H9 (cell line): ENCODE measurements at regions not wholly inside any gene's neighbourhood (a gene's known extent, or its start where the extent isn't known, plus 50 kb on each side); places are given as distances from the start of the nearest gene placed in this dataset.

Experiments
- DNase-seq: peaks from one replicate; pipeline ENCODE4 v3.0.0-alpha.2; 2017
- H2AFZ ChIP-seq: one replicate; pipeline ENCODE4 v1.6.1; 2013; ENCODE audit warnings: mild to moderate bottlenecking, low read length, control low read depth, moderate library complexity
- H2AK5ac ChIP-seq: 2 replicates; pipeline ENCODE4 v1.6.1; 2013; ENCODE audit warnings: low read length, control low read depth, mixed read lengths; ENCODE audit not compliant: insufficient read length
- H2BK120ac ChIP-seq: one replicate; pipeline ENCODE4 v1.6.1; 2013; ENCODE audit warnings: low read depth, mild to moderate bottlenecking, low read length, control low read depth, inconsistent platforms; ENCODE audit not compliant: poor library complexity, severe bottlenecking
- H2BK12ac ChIP-seq: 2 replicates; pipeline ENCODE4 v1.6.1; 2013; ENCODE audit warnings: low read length, control low read depth, mixed read lengths, low read depth; ENCODE audit not compliant: insufficient read length
- H2BK15ac ChIP-seq: 2 replicates; pipeline ENCODE4 v1.6.1; 2013; ENCODE audit warnings: low read depth, low read length, control low read depth
- H2BK20ac ChIP-seq: one replicate; pipeline ENCODE4 v1.6.1; 2013; ENCODE audit warnings: low read depth, mild to moderate bottlenecking, low read length, control low read depth, inconsistent platforms; ENCODE audit not compliant: poor library complexity, severe bottlenecking
- H2BK5ac ChIP-seq: 2 replicates; pipeline ENCODE4 v1.6.1; 2013; ENCODE audit warnings: low read length, control low read depth, mixed read lengths; ENCODE audit not compliant: insufficient read length
- H3K14ac ChIP-seq: 2 replicates; pipeline ENCODE4 v1.6.1; 2013; ENCODE audit warnings: low read length, control low read depth; ENCODE audit not compliant: insufficient read depth
- H3K18ac ChIP-seq: 2 replicates; pipeline ENCODE4 v1.6.1; 2013; ENCODE audit warnings: low read depth, mild to moderate bottlenecking, mixed read lengths, low read length, control low read depth; ENCODE audit not compliant: insufficient read length
- H3K23ac ChIP-seq: 2 replicates; pipeline ENCODE4 v1.6.1; 2013; ENCODE audit warnings: low read length, control low read depth, mixed read lengths, low read depth; ENCODE audit not compliant: insufficient read length
- H3K23me2 ChIP-seq: 2 replicates; pipeline ENCODE4 v1.6.1; 2013; ENCODE audit warnings: low read depth, mild to moderate bottlenecking, mixed read lengths, low read length, control low read depth; ENCODE audit not compliant: insufficient read length, poor library complexity, severe bottlenecking
- H3K27ac ChIP-seq: 2 replicates; pipeline ENCODE4 v1.5.1; 2013; ENCODE audit warnings: low read length, control low read depth, mixed read lengths, low read depth; ENCODE audit not compliant: insufficient read length
- H3K27me3 ChIP-seq: 2 replicates; pipeline ENCODE4 v1.6.1; 2013; ENCODE audit warnings: low read length, control low read depth, inconsistent platforms; ENCODE audit not compliant: insufficient read depth
- H3K4ac ChIP-seq: 2 replicates; pipeline ENCODE4 v1.6.1; 2013; ENCODE audit warnings: low read depth, mild to moderate bottlenecking, control low read depth, inconsistent platforms, low read length, moderate library complexity
- H3K4me1 ChIP-seq: 2 replicates; pipeline ENCODE4 v1.6.1; 2013; ENCODE audit warnings: low read length, control low read depth, inconsistent platforms; ENCODE audit not compliant: insufficient read depth
- H3K4me2 ChIP-seq: 2 replicates; pipeline ENCODE4 v1.6.1; 2013; ENCODE audit warnings: low read length, control low read depth, mixed read lengths; ENCODE audit not compliant: insufficient read length, insufficient read depth
- H3K56ac ChIP-seq: 2 replicates; pipeline ENCODE4 v1.6.1; 2013; ENCODE audit warnings: low read depth, mild to moderate bottlenecking, mixed read lengths, low read length, control low read depth; ENCODE audit not compliant: insufficient read length
- H3K79me1 ChIP-seq: 2 replicates; pipeline ENCODE4 v1.6.1; 2013; ENCODE audit warnings: low read depth, mild to moderate bottlenecking, moderate library complexity, low read length, control low read depth, inconsistent platforms; ENCODE audit not compliant: insufficient read depth, poor library complexity, severe bottlenecking
- H3K79me2 ChIP-seq: 2 replicates; pipeline ENCODE4 v1.6.1; 2013; ENCODE audit warnings: low read length, control low read depth, inconsistent platforms; ENCODE audit not compliant: insufficient read depth
- H3K9ac ChIP-seq: 2 replicates; pipeline ENCODE4 v1.6.1; 2013; ENCODE audit warnings: low read length, control low read depth, mixed read lengths; ENCODE audit not compliant: insufficient read length; ENCODE audit errors: extremely low read depth
- H3K9me3 ChIP-seq: one replicate; pipeline ENCODE4 v1.6.1; 2013; ENCODE audit warnings: low read depth, low read length, inconsistent platforms; ENCODE audit not compliant: control insufficient read depth
- H3T11ph ChIP-seq: one replicate; pipeline ENCODE4 v1.6.1; 2013; ENCODE audit warnings: mild to moderate bottlenecking, low read length, control low read depth, inconsistent platforms
- H4K20me1 ChIP-seq: one replicate; pipeline ENCODE4 v1.6.1; 2013; ENCODE audit not compliant: control insufficient read depth, insufficient read length, insufficient read depth
- H4K5ac ChIP-seq: 2 replicates; pipeline ENCODE4 v1.6.1; 2013; ENCODE audit warnings: low read depth, mild to moderate bottlenecking, mixed read lengths, low read length, control low read depth; ENCODE audit not compliant: insufficient read length
- H4K8ac ChIP-seq: replicated peaks from 2 replicates; pipeline ENCODE4 v1.6.1; 2013; ENCODE audit warnings: low read length, control low read depth, mixed read lengths, low read depth; ENCODE audit not compliant: insufficient read length
- H4K91ac ChIP-seq: 2 replicates; pipeline ENCODE4 v1.6.1; 2013; ENCODE audit warnings: low read depth, mild to moderate bottlenecking, moderate library complexity, mixed read lengths, low read length, control low read depth; ENCODE audit not compliant: insufficient read length
- H3K27ac Mint-ChIP-seq, 3 experiments: 2 replicates in 2 of 3; 3 replicates in 1 of 3; pipeline ENCODE4 v1.8.0; 2020 to 2021; ENCODE audit warnings: mixed read lengths in 3 of 3, mild to moderate bottlenecking in 1 of 3, moderate library complexity in 1 of 3
- H3K27me3 Mint-ChIP-seq: 2 replicates; pipeline ENCODE4 v1.8.0; 2021; ENCODE audit warnings: low read depth, mild to moderate bottlenecking, moderate library complexity, mixed read lengths
- H3K36me3 Mint-ChIP-seq, 3 experiments: 2 replicates in 2 of 3; 3 replicates in 1 of 3; pipeline ENCODE4 v1.8.0; 2020 to 2021; ENCODE audit warnings: low read depth in 3 of 3, mixed read lengths in 3 of 3; ENCODE audit not compliant: insufficient read depth in 1 of 3
- H3K4me1 Mint-ChIP-seq, 2 experiments: 2 replicates each; pipeline ENCODE4 v1.8.0; 2020; ENCODE audit warnings: mixed read lengths in 2 of 2
- H3K4me3 Mint-ChIP-seq, 2 experiments: 2 replicates in 1 of 2; 3 replicates in 1 of 2; pipeline ENCODE4 v1.8.0; 2020 to 2021; ENCODE audit warnings: mild to moderate bottlenecking in 2 of 2, mixed read lengths in 2 of 2, moderate library complexity in 1 of 2
- H3K9me3 Mint-ChIP-seq, 2 experiments: 2 replicates in 1 of 2; 3 replicates in 1 of 2; pipeline ENCODE4 v1.8.0; 2020; ENCODE audit warnings: mild to moderate bottlenecking in 2 of 2, mixed read lengths in 2 of 2, moderate library complexity in 1 of 2
- CTCF ChIP-seq: fragments of 200-600 bp; sonication (generic); conservative IDR thresholded peaks from 3 replicates; pipeline ENCODE4 v1.8.0; 2021; ENCODE audit warnings: antibody characterized with exemption, mild to moderate bottlenecking
- WGBS: extraction: QIAGEN DNeasy Blood & Tissue Kit; methylation state at CpG from one replicate; pipeline ENCODE4 v1.1.7; 2013; ENCODE audit warnings: missing lambda C conversion rate, low lambda C conversion rate, mixed read lengths; ENCODE audit not compliant: insufficient read length; ENCODE audit errors: extremely low coverage; 5-methylcytosine and 5-hydroxymethylcytosine counted together

DNA sequence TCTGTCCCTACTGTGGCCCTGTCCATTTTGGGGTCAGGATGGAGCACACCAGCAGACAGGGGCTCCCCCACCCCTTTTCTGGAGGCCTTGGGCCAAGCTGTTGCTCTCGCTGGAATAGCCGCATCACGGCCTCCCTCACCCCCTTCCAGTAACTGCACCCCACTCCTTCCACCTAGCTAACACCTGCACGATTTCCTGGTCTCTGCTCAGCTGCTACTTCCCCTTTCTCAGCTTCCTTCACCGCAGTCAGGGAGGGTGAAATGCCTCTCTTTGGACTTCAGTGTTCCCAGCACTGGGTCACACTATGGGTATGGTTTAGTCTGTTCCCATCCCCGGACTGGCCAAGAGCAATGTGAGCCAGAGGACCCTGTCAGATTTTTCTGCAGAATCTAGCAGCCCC is 400.2 kb downstream of the MCTP2 start:
- no peak overlapping the region for H2BK20ac ChIP-seq
- no peaks in the 10 kb centered on the region for H3K23me2 ChIP-seq
- Mint-ChIP-seq H3K27ac (no peak overlapping the region), H3K27me3 (no peaks in the 10 kb centered on the region), H3K4me1 (no peaks in the 10 kb centered on the region), H3K4me3 (no peak overlapping the region), H3K36me3 (no peaks in the 10 kb centered on the region), H3K9me3 (no peaks in the 10 kb centered on the region; a peak in 1 of 5 replicates)
- H3K27me3 ChIP-seq: no peaks in the 10 kb centered on the region
- no peak overlapping the region for H3K9ac ChIP-seq
- no peak overlapping the region for H2AFZ ChIP-seq
- H4K8ac ChIP-seq: no peak overlapping the region
- WGBS: no CpG with 5 or more reads among the region's 6 CpGs
- H4K5ac ChIP-seq: no peak overlapping the region
- H2BK12ac ChIP-seq: no peak overlapping the region
- no peak for TF ChIP-seq CTCF
- H2BK5ac ChIP-seq: no peak overlapping the region
- no peaks in the 10 kb centered on the region for H3K79me1 ChIP-seq
- H2AK5ac ChIP-seq: no peak overlapping the region
- no peak overlapping the region for H4K91ac ChIP-seq
- no peak overlapping the region for H3K56ac ChIP-seq
- H3K79me2 ChIP-seq: no peaks in the 10 kb centered on the region
- H3T11ph ChIP-seq: no peak overlapping the region
- H3K14ac ChIP-seq: no peak overlapping the region; the same call in 1 of the 2 replicates
- H3K4ac ChIP-seq: no peak overlapping the region
- H3K18ac ChIP-seq: no peak overlapping the region
- no peak overlapping the region for H3K27ac ChIP-seq
- H3K9me3 ChIP-seq: no peaks in the 10 kb centered on the region
- no peaks in the 10 kb centered on the region for H3K4me1 ChIP-seq
- no peak overlapping the region for H3K4me2 ChIP-seq
- H4K20me1 ChIP-seq: no peaks in the 10 kb centered on the region
- DNase-seq: no peak
- no peak overlapping the region for H2BK120ac ChIP-seq
- H3K23ac ChIP-seq: no peak overlapping the region
- no peak overlapping the region for H2BK15ac ChIP-seq
